ENCODE measurements at regions not wholly inside any gene's neighbourhood (a gene's known extent, or its start where the extent isn't known, plus 50 kb on each side); places are given as distances from the start of the nearest gene placed in this dataset.

- no peaks in the 10 kb centered on the region for H3K36me3 Mint-ChIP-seq (ENCODE audit: low read depth)
- H3K27me3 Mint-ChIP-seq (ENCODE audit: insufficient read depth, low read depth, poor library complexity): peaks cover 4% of the 10 kb centered on the region
- Histone ChIP-seq H3K36me3 (ENCODE audit: insufficient read depth) (no peaks in the 10 kb centered on the region), H3K4me3 (no peak overlapping the region), H4K20me1 (replicated peaks; ENCODE audit: insufficient read depth) (no peaks in the 10 kb centered on the region), H3K27ac (ENCODE audit: low read depth) (no peak overlapping the region), H3K4me2 (no peak overlapping the region), H3K79me2 (replicated peaks; ENCODE audit: insufficient read depth) (no peaks in the 10 kb centered on the region), H3K4me1 (ENCODE audit: insufficient read depth) (no peaks in the 10 kb centered on the region), H2AFZ (no peak overlapping the region), H3F3A (replicated peaks; ENCODE audit: low read depth) (no peaks in the 10 kb centered on the region), H3K9me2 (ENCODE audit: insufficient read depth) (peaks cover 17% of the 10 kb centered on the region; the same call in 1 of the 2 replicates), H3K27me3 (ENCODE audit: insufficient read depth) (no peaks in the 10 kb centered on the region)
- H3K4me1 Mint-ChIP-seq: no peaks in the 10 kb centered on the region
- ATAC-seq (no peak), DNase-seq (ENCODE audit: low spot score) (no peak)
- H3K9me3 Mint-ChIP-seq: peaks cover 6% of the 10 kb centered on the region
- no peak overlapping the region for H3K4me3 Mint-ChIP-seq
- TF ChIP-seq, protein P1, sequence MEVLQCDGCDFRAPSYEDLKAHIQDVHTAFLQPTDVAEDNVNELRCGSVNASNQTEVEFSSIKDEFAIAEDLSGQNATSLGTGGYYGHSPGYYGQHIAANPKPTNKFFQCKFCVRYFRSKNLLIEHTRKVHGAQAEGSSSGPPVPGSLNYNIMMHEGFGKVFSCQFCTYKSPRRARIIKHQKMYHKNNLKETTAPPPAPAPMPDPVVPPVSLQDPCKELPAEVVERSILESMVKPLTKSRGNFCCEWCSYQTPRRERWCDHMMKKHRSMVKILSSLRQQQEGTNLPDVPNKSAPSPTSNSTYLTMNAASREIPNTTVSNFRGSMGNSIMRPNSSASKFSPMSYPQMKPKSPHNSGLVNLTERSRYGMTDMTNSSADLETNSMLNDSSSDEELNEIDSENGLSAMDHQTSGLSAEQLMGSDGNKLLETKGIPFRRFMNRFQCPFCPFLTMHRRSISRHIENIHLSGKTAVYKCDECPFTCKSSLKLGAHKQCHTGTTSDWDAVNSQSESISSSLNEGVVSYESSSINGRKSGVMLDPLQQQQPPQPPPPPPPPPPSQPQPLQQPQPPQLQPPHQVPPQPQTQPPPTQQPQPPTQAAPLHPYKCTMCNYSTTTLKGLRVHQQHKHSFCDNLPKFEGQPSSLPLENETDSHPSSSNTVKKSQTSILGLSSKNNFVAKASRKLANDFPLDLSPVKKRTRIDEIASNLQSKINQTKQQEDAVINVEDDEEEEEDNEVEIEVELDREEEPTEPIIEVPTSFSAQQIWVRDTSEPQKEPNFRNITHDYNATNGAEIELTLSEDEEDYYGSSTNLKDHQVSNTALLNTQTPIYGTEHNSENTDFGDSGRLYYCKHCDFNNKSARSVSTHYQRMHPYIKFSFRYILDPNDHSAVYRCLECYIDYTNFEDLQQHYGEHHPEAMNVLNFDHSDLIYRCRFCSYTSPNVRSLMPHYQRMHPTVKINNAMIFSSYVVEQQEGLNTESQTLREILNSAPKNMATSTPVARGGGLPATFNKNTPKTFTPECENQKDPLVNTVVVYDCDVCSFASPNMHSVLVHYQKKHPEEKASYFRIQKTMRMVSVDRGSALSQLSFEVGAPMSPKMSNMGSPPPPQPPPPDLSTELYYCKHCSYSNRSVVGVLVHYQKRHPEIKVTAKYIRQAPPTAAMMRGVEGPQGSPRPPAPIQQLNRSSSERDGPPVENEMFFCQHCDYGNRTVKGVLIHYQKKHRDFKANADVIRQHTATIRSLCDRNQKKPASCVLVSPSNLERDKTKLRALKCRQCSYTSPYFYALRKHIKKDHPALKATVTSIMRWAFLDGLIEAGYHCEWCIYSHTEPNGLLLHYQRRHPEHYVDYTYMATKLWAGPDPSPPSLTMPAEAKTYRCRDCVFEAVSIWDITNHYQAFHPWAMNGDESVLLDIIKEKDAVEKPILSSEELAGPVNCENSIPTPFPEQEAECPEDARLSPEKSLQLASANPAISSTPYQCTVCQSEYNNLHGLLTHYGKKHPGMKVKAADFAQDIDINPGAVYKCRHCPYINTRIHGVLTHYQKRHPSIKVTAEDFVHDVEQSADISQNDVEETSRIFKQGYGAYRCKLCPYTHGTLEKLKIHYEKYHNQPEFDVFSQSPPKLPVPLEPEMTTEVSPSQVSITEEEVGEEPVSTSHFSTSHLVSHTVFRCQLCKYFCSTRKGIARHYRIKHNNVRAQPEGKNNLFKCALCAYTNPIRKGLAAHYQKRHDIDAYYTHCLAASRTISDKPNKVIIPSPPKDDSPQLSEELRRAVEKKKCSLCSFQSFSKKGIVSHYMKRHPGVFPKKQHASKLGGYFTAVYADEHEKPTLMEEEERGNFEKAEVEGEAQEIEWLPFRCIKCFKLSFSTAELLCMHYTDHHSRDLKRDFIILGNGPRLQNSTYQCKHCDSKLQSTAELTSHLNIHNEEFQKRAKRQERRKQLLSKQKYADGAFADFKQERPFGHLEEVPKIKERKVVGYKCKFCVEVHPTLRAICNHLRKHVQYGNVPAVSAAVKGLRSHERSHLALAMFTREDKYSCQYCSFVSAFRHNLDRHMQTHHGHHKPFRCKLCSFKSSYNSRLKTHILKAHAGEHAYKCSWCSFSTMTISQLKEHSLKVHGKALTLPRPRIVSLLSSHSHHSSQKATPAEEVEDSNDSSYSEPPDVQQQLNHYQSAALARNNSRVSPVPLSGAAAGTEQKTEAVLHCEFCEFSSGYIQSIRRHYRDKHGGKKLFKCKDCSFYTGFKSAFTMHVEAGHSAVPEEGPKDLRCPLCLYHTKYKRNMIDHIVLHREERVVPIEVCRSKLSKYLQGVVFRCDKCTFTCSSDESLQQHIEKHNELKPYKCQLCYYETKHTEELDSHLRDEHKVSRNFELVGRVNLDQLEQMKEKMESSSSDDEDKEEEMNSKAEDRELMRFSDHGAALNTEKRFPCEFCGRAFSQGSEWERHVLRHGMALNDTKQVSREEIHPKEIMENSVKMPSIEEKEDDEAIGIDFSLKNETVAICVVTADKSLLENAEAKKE (CRISPR knock-in tag; IDR thresholded peaks at IDR 0.05): no peak
- TF ChIP-seq, protein P2, sequence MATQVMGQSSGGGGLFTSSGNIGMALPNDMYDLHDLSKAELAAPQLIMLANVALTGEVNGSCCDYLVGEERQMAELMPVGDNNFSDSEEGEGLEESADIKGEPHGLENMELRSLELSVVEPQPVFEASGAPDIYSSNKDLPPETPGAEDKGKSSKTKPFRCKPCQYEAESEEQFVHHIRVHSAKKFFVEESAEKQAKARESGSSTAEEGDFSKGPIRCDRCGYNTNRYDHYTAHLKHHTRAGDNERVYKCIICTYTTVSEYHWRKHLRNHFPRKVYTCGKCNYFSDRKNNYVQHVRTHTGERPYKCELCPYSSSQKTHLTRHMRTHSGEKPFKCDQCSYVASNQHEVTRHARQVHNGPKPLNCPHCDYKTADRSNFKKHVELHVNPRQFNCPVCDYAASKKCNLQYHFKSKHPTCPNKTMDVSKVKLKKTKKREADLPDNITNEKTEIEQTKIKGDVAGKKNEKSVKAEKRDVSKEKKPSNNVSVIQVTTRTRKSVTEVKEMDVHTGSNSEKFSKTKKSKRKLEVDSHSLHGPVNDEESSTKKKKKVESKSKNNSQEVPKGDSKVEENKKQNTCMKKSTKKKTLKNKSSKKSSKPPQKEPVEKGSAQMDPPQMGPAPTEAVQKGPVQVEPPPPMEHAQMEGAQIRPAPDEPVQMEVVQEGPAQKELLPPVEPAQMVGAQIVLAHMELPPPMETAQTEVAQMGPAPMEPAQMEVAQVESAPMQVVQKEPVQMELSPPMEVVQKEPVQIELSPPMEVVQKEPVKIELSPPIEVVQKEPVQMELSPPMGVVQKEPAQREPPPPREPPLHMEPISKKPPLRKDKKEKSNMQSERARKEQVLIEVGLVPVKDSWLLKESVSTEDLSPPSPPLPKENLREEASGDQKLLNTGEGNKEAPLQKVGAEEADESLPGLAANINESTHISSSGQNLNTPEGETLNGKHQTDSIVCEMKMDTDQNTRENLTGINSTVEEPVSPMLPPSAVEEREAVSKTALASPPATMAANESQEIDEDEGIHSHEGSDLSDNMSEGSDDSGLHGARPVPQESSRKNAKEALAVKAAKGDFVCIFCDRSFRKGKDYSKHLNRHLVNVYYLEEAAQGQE (IDR thresholded peaks at IDR 0.05; ENCODE audit: unreplicated experiment): no peak
- no peak for TF ChIP-seq POLR2AphosphoS5 (IDR thresholded peaks at IDR 0.05; ENCODE audit: low read depth)
- no peak overlapping the region for H3K27ac Mint-ChIP-seq
Observed at GRCh38 chr14:55847766-55848165, 267.8 kb downstream of the KTN1 start.

Data from GM23338 (cell line).